Mesenchymal stem cell (in vitro differentiated cells and primary cell): ENCODE measurements at regions not wholly inside any gene's neighbourhood (a gene's known extent, or its start where the extent isn't known, plus 50 kb on each side); places are given as distances from the start of the nearest gene placed in this dataset.
"Not testable (repeated sequence)": the region's sequence is repeated elsewhere in the genome, so short reads cannot be mapped to it uniquely, and the experiment has no call there.

Experiments
- DNase-seq: peaks from one replicate; pipeline ENCODE4 v3.0.0-alpha.2; 2013
- H2AFZ ChIP-seq: one replicate; pipeline ENCODE4 v1.6.1; 2013; ENCODE audit warnings: low read depth, mild to moderate bottlenecking, control low read depth, inconsistent platforms, low read length, moderate library complexity
- H2AK5ac ChIP-seq: 2 replicates; pipeline ENCODE4 v1.6.1; 2013; ENCODE audit warnings: low read length, moderate library complexity, mild to moderate bottlenecking, inconsistent platforms; ENCODE audit not compliant: severe bottlenecking
- H2BK120ac ChIP-seq: one replicate; pipeline ENCODE4 v1.6.1; 2013; ENCODE audit warnings: low read depth, mild to moderate bottlenecking, inconsistent platforms, low read length, moderate library complexity
- H2BK12ac ChIP-seq, 2 experiments: one replicate each; pipeline ENCODE4 v1.6.1; 2013; ENCODE audit warnings: inconsistent platforms in 2 of 2, low read length in 2 of 2, mild to moderate bottlenecking in 2 of 2, moderate library complexity in 2 of 2, control low read depth in 1 of 2
- H2BK15ac ChIP-seq: one replicate; pipeline ENCODE4 v1.6.1; 2013; ENCODE audit warnings: mild to moderate bottlenecking, low read depth, inconsistent platforms; ENCODE audit not compliant: poor library complexity, severe bottlenecking
- H2BK5ac ChIP-seq: 2 replicates; pipeline ENCODE4 v1.6.1; 2013; ENCODE audit warnings: low read depth, mild to moderate bottlenecking, low read length, control low read depth, inconsistent platforms; ENCODE audit not compliant: poor library complexity, severe bottlenecking
- H3K14ac ChIP-seq, 2 experiments: one replicate each; pipeline ENCODE4 v1.6.1; 2013; ENCODE audit warnings: inconsistent platforms in 2 of 2, low read length in 2 of 2, control low read depth in 1 of 2, mild to moderate bottlenecking in 1 of 2, moderate library complexity in 1 of 2
- H3K18ac ChIP-seq, 2 experiments: one replicate each; pipeline ENCODE4 v1.6.1; 2013; ENCODE audit warnings: inconsistent platforms in 2 of 2, low read length in 2 of 2, control low read depth in 1 of 2, low read depth in 1 of 2, mild to moderate bottlenecking in 1 of 2
- H3K23ac ChIP-seq, 2 experiments: one replicate each; pipeline ENCODE4 v1.6.1; 2013; ENCODE audit warnings: inconsistent platforms in 2 of 2, low read length in 2 of 2, mild to moderate bottlenecking in 2 of 2, moderate library complexity in 2 of 2, control low read depth in 1 of 2
- H3K27ac ChIP-seq: 2 replicates; pipeline ENCODE4 v1.5.1; 2013; ENCODE audit warnings: mild to moderate bottlenecking, moderate library complexity, low read length, control low read depth, inconsistent platforms; ENCODE audit not compliant: poor library complexity, severe bottlenecking
- H3K27me3 ChIP-seq, 2 experiments: 2 replicates each; pipeline versions ENCODE4 v1.6.1 to v1.7.0; 2013; ENCODE audit warnings: low read length in 2 of 2, mild to moderate bottlenecking in 2 of 2, moderate library complexity in 2 of 2, control low read depth in 1 of 2, inconsistent platforms in 1 of 2; ENCODE audit not compliant: control insufficient read depth in 1 of 2, insufficient read depth in 1 of 2
- H3K36me3 ChIP-seq, 2 experiments: 2 replicates each; pipeline versions ENCODE4 v1.6.1 to v1.7.0; 2013; ENCODE audit warnings: low read length in 2 of 2, control low read depth in 1 of 2, inconsistent platforms in 1 of 2, low read depth in 1 of 2, mild to moderate bottlenecking in 1 of 2; ENCODE audit not compliant: insufficient read depth in 2 of 2, control insufficient read depth in 1 of 2
- H3K4ac ChIP-seq, 2 experiments: one replicate each; pipeline ENCODE4 v1.6.1; 2013; ENCODE audit warnings: inconsistent platforms in 2 of 2, low read length in 2 of 2, mild to moderate bottlenecking in 2 of 2, moderate library complexity in 2 of 2, control low read depth in 1 of 2, low read depth in 1 of 2
- H3K4me1 ChIP-seq: 2 replicates; pipeline ENCODE4 v1.6.1; 2013; ENCODE audit warnings: low read depth, low read length, control low read depth; ENCODE audit not compliant: control insufficient read depth, insufficient read depth
- H3K4me2 ChIP-seq: 2 replicates; pipeline ENCODE4 v1.6.1; 2013; ENCODE audit warnings: low read length, mild to moderate bottlenecking, inconsistent platforms; ENCODE audit not compliant: poor library complexity, severe bottlenecking
- H3K4me3 ChIP-seq, 2 experiments: 2 replicates each; pipeline versions ENCODE4 v1.5.1 to v1.7.0; 2013; ENCODE audit warnings: low read length in 2 of 2, mild to moderate bottlenecking in 2 of 2, control low read depth in 1 of 2, low read depth in 1 of 2; ENCODE audit not compliant: insufficient read depth in 1 of 2
- H3K79me1 ChIP-seq: replicated peaks from 2 replicates; pipeline ENCODE4 v1.6.1; 2013; ENCODE audit warnings: mild to moderate bottlenecking, control low read depth, low read length, inconsistent platforms; ENCODE audit not compliant: poor library complexity, severe bottlenecking
- H3K9ac ChIP-seq: 2 replicates; pipeline ENCODE4 v1.7.0; 2013; ENCODE audit warnings: mild to moderate bottlenecking, low read length, moderate library complexity
- H3K9me3 ChIP-seq: 2 replicates; pipeline ENCODE4 v1.7.0; 2013; ENCODE audit warnings: mild to moderate bottlenecking, low read length; ENCODE audit not compliant: control insufficient read depth
- H4K8ac ChIP-seq: one replicate; pipeline ENCODE4 v1.6.1; 2013; ENCODE audit warnings: inconsistent platforms, mild to moderate bottlenecking, low read length, moderate library complexity
- H4K91ac ChIP-seq: one replicate; pipeline ENCODE4 v1.6.1; 2013; ENCODE audit warnings: mild to moderate bottlenecking, low read length, inconsistent platforms
- WGBS: methylation state at CpG from one replicate; pipeline ENCODE4 v1.1.7; 2013; ENCODE audit warnings: mixed read lengths; 5-methylcytosine and 5-hydroxymethylcytosine counted together

- H3K79me1 ChIP-seq: no peaks in the 10 kb centered on the region
- H3K27ac ChIP-seq: no peak overlapping the region
- no peak overlapping the region for H3K23ac ChIP-seq
- no peaks in the 10 kb centered on the region for H3K9me3 ChIP-seq
- no peaks in the 10 kb centered on the region for H3K4me1 ChIP-seq
- no peak overlapping the region for H3K4me2 ChIP-seq
- H2BK15ac ChIP-seq: no peak overlapping the region
- no peak overlapping the region for H3K4me3 ChIP-seq
- H2AK5ac ChIP-seq: no peak overlapping the region
- H3K27me3 ChIP-seq: no peaks in the 10 kb centered on the region
- no peak for DNase-seq
- no peak overlapping the region for H3K18ac ChIP-seq
- no peak overlapping the region for H4K91ac ChIP-seq
- no peak overlapping the region for H3K4ac ChIP-seq
- H2BK5ac ChIP-seq: no peak overlapping the region
- no peak overlapping the region for H2BK12ac ChIP-seq
- H2BK120ac ChIP-seq: no peak overlapping the region
- H3K36me3 ChIP-seq: no peaks in the 10 kb centered on the region
- H3K9ac ChIP-seq: no peak overlapping the region
- no peak overlapping the region for H2AFZ ChIP-seq
- H3K14ac ChIP-seq: no peak overlapping the region
- no peak overlapping the region for H4K8ac ChIP-seq
These were observed 436.1 kb downstream of the SPATA31D1 start for GRCh38 chr9:82424599-82425120.

GRCh38 chr9:82431121-82431520, 442.5 kb downstream of the SPATA31D1 start:
- no peaks in the 10 kb centered on the region for H3K79me1 ChIP-seq
- H3K14ac ChIP-seq: no peak overlapping the region
- no peak overlapping the region for H2AK5ac ChIP-seq
- H2AFZ ChIP-seq: no peak overlapping the region
- no peaks in the 10 kb centered on the region for H3K36me3 ChIP-seq
- no peak overlapping the region for H2BK15ac ChIP-seq
- no peak overlapping the region for H4K91ac ChIP-seq
- no peak for DNase-seq
- H3K4me1 ChIP-seq: no peaks in the 10 kb centered on the region
- 86% methylated on average over 18 of the region's 18 CpGs for WGBS
- H3K4me2 ChIP-seq: no peak overlapping the region
- H3K27me3 ChIP-seq: no peaks in the 10 kb centered on the region
- H3K23ac ChIP-seq: no peak overlapping the region
- H2BK120ac ChIP-seq: no peak overlapping the region
- H2BK12ac ChIP-seq: no peak overlapping the region
- no peak overlapping the region for H4K8ac ChIP-seq
- H3K27ac ChIP-seq: no peak overlapping the region
- no peak overlapping the region for H3K18ac ChIP-seq
- H3K4ac ChIP-seq: no peak overlapping the region
- peaks cover 6% of the 10 kb centered on the region for H3K9me3 ChIP-seq
- H3K9ac ChIP-seq: no peak overlapping the region
- no peak overlapping the region for H2BK5ac ChIP-seq
- no peak overlapping the region for H3K4me3 ChIP-seq

GRCh38 chr9:82433290-82433931, 444.8 kb downstream of the SPATA31D1 start:
- H2BK12ac ChIP-seq, H3K18ac ChIP-seq, H3K14ac ChIP-seq, H3K79me1 ChIP-seq, H3K4ac ChIP-seq, H3K27ac ChIP-seq, H2AK5ac ChIP-seq, H2AFZ ChIP-seq, H3K4me3 ChIP-seq, DNase-seq, H4K91ac ChIP-seq, H3K9me3 ChIP-seq, H3K4me1 ChIP-seq, H3K23ac ChIP-seq, H2BK15ac ChIP-seq, H3K36me3 ChIP-seq, H3K9ac ChIP-seq, H3K27me3 ChIP-seq, H3K4me2 ChIP-seq, H2BK120ac ChIP-seq, H2BK5ac ChIP-seq, H4K8ac ChIP-seq: not testable (repeated sequence)
- WGBS: 93% methylated on average over 14 of the region's 15 CpGs

- Histone ChIP-seq H2BK15ac (no peak overlapping the region), H3K79me1 (no peaks in the 10 kb centered on the region), H2AFZ (no peak overlapping the region), H3K4me2 (no peak overlapping the region), H2AK5ac (no peak overlapping the region), H4K8ac (no peak overlapping the region), H2BK5ac (no peak overlapping the region), H3K18ac (no peak overlapping the region), H3K9me3 (peaks cover 21% of the 10 kb centered on the region), H3K27ac (no peak overlapping the region), H3K4me1 (no peaks in the 10 kb centered on the region), H3K9ac (no peak overlapping the region), H4K91ac (no peak overlapping the region), H2BK12ac (no peak overlapping the region), H3K23ac (no peak overlapping the region), H2BK120ac (no peak overlapping the region), H3K4me3 (no peak overlapping the region), H3K14ac (no peak overlapping the region), H3K4ac (no peak overlapping the region), H3K27me3 (no peaks in the 10 kb centered on the region), H3K36me3 (no peaks in the 10 kb centered on the region)
- WGBS: 79% methylated on average over 2 of the region's 2 CpGs
- no peak for DNase-seq
These were observed 447.9 kb downstream of the SPATA31D1 start for GRCh38 chr9:82436475-82436874.
